ENCODE measurements at regions not wholly inside any gene's neighbourhood (a gene's known extent, or its start where the extent isn't known, plus 50 kb on each side); places are given as distances from the start of the nearest gene placed in this dataset.

DNA sequence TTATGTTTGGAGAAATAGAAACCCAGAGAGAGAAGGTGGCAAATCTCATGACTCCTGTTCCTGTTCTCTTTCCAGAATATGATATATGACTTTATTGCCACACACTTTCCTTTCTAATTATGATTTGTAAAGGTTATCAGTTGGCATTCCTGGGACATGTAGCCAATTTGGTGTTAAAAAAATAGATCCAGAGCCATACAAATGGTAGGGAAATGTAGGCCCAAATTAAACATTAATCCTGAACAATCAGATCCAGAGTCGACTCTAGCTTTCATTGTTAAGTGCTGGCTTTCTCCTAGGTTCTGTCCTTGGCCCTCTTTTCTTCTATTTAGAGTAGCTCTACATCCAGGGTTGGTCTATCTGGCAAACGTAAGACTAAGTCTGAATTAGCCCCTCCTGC lies 69.8 kb upstream of the LONRF3 start:
- TF ChIP-seq, protein P1, sequence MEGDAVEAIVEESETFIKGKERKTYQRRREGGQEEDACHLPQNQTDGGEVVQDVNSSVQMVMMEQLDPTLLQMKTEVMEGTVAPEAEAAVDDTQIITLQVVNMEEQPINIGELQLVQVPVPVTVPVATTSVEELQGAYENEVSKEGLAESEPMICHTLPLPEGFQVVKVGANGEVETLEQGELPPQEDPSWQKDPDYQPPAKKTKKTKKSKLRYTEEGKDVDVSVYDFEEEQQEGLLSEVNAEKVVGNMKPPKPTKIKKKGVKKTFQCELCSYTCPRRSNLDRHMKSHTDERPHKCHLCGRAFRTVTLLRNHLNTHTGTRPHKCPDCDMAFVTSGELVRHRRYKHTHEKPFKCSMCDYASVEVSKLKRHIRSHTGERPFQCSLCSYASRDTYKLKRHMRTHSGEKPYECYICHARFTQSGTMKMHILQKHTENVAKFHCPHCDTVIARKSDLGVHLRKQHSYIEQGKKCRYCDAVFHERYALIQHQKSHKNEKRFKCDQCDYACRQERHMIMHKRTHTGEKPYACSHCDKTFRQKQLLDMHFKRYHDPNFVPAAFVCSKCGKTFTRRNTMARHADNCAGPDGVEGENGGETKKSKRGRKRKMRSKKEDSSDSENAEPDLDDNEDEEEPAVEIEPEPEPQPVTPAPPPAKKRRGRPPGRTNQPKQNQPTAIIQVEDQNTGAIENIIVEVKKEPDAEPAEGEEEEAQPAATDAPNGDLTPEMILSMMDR (IDR thresholded peaks at IDR 0.05), result no peak
- no peak for TF ChIP-seq SIN3A (IDR thresholded peaks at IDR 0.05; ENCODE audit: borderline replicate concordance, insufficient read depth, low read depth, low read length)

Measured in Panc1 (cell line).